NCI-H2196 (cell line): ENCODE measurements at regions not wholly inside any gene's neighbourhood (a gene's known extent, or its start where the extent isn't known, plus 50 kb on each side); places are given as distances from the start of the nearest gene placed in this dataset.

ENCODE experiments used
- DNase-seq: peaks from one replicate; lab custom pipeline; 2025; ENCODE audit not compliant: unreplicated experiment; lab: John Stamatoyannopoulos, UW

GRCh38 chr2:176466918-176467452 lies 197.7 kb downstream of the MTX2 start:
- no peak for DNase-seq

- no peak for DNase-seq
Observed at GRCh38 chr2:176467595-176467994, 198.4 kb downstream of the MTX2 start.

GRCh38 chr2:176468457-176469113 lies 199.3 kb downstream of the MTX2 start:
- DNase-seq = no peak

- no peak for DNase-seq
Observed at GRCh38 chr2:176470713-176471112, 201.5 kb downstream of the MTX2 start.

GRCh38 chr2:176471949-176472348 lies 202.7 kb downstream of the MTX2 start:
- DNase-seq = no peak

GRCh38 chr2:176473177-176473576 lies 203.9 kb downstream of the MTX2 start:
- DNase-seq = peak; percentile 90

GRCh38 chr2:176473851-176474250 lies 204.6 kb downstream of the MTX2 start:
- no peak for DNase-seq

GRCh38 chr2:176477336-176477735 lies 208.1 kb downstream of the MTX2 start:
- DNase-seq = no peak

- DNase-seq = no peak
Observed at GRCh38 chr2:176479961-176480360, 210.7 kb downstream of the MTX2 start.

- no peak for DNase-seq
Observed at GRCh38 chr2:176482107-176482506, 212.9 kb downstream of the MTX2 start.

GRCh38 chr2:176483476-176483875 lies 214.2 kb downstream of the MTX2 start:
- DNase-seq = no peak

- no peak for DNase-seq
Observed at GRCh38 chr2:176483901-176484568, 214.8 kb downstream of the MTX2 start.

- peak; percentile 40 for DNase-seq
Observed at GRCh38 chr2:176484838-176485237, 215.6 kb downstream of the MTX2 start.

- DNase-seq = no peak
Observed at GRCh38 chr2:176488431-176488830, 219.2 kb downstream of the MTX2 start.

- no peak for DNase-seq
Observed at GRCh38 chr2:176490061-176490861, 221.0 kb downstream of the MTX2 start.

- DNase-seq = no peak
Observed at GRCh38 chr2:176491172-176491904, 222.1 kb downstream of the MTX2 start.

GRCh38 chr2:176492583-176492982 lies 223.3 kb downstream of the MTX2 start:
- DNase-seq = no peak

- no peak for DNase-seq
Observed at GRCh38 chr2:176493226-176493825, 224.1 kb downstream of the MTX2 start.

- DNase-seq = no peak
Observed at GRCh38 chr2:176493909-176494308, 224.7 kb downstream of the MTX2 start.

- DNase-seq = no peak
Observed at GRCh38 chr2:176494949-176495353, 225.7 kb downstream of the MTX2 start.

GRCh38 chr2:176495826-176496225 lies 226.6 kb downstream of the MTX2 start:
- DNase-seq = no peak
